ENCODE measurements at regions not wholly inside any gene's neighbourhood (a gene's known extent, or its start where the extent isn't known, plus 50 kb on each side); places are given as distances from the start of the nearest gene placed in this dataset.

DNA sequence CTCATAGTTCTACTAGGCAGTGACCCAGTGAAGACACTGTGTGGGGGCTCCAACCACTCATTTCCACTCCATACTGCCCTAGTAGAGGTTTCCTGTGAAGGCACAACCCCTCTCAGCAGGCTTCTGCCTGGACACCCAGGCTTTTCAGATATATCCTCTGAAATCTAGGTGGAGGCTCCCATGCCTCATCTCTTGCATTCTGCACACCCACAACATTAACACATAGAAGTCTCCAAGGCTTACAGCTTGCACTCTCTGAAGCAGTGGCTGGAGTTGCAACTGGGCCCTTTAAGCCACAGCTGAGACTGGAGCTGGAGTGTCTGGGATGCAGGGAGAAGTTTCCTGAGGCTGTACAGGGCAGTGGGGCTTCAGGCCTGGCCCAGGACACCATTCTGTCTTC is 347.7 kb upstream of the SPRY2 start:
- no peak for TF ChIP-seq POLR2A (IDR thresholded peaks at IDR 0.05)
- TF ChIP-seq, protein P1, sequence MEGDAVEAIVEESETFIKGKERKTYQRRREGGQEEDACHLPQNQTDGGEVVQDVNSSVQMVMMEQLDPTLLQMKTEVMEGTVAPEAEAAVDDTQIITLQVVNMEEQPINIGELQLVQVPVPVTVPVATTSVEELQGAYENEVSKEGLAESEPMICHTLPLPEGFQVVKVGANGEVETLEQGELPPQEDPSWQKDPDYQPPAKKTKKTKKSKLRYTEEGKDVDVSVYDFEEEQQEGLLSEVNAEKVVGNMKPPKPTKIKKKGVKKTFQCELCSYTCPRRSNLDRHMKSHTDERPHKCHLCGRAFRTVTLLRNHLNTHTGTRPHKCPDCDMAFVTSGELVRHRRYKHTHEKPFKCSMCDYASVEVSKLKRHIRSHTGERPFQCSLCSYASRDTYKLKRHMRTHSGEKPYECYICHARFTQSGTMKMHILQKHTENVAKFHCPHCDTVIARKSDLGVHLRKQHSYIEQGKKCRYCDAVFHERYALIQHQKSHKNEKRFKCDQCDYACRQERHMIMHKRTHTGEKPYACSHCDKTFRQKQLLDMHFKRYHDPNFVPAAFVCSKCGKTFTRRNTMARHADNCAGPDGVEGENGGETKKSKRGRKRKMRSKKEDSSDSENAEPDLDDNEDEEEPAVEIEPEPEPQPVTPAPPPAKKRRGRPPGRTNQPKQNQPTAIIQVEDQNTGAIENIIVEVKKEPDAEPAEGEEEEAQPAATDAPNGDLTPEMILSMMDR (IDR thresholded peaks at IDR 0.05) = no peak
